ENCODE measurements at regions not wholly inside any gene's neighbourhood (a gene's known extent, or its start where the extent isn't known, plus 50 kb on each side); places are given as distances from the start of the nearest gene placed in this dataset.

- TF ChIP-seq CEBPZ (IDR thresholded peaks at IDR 0.05; ENCODE audit: low read depth, low read length) (no peak), NKRF (conservative IDR thresholded peaks at IDR 0.05) (no peak), TARDBP (IDR thresholded peaks at IDR 0.05; ENCODE audit: borderline replicate concordance) (no peak), PAX5 (IDR thresholded peaks at IDR 0.05; ENCODE audit: borderline replicate concordance, low read depth, low read length) (no peak), GABPA (IDR thresholded peaks at IDR 0.05; ENCODE audit: low read depth) (no peak), MTA2 (IDR thresholded peaks at IDR 0.05; ENCODE audit: low read depth) (no peak)
These were observed 323.5 kb downstream of the FOXO1 start (continued) for GRCh38 chr13:40342901-40343300.

GRCh38 chr13:40343550-40344269 lies 322.7 kb downstream of the FOXO1 start:
- Histone ChIP-seq H4K20me1 (ENCODE audit: control insufficient read depth, insufficient read depth) (no peaks in the 10 kb centered on the region), H3K9me3 (replicated peaks; ENCODE audit: control insufficient read depth, insufficient read depth, low read length) (no peaks in the 10 kb centered on the region), H3K4me2 (ENCODE audit: control insufficient read depth, insufficient read depth) (no peak overlapping the region), H3K27ac (ENCODE audit: control insufficient read depth, insufficient read depth) (no peak overlapping the region), H3K4me1 (ENCODE audit: control insufficient read depth, insufficient read depth, low read length) (peaks cover 11% of the 10 kb centered on the region), H3K4me3 (no peak overlapping the region), H3K9ac (ENCODE audit: control insufficient read depth, insufficient read depth, low read length) (no peak overlapping the region), H3K79me2 (ENCODE audit: control insufficient read depth, insufficient read depth, low read length) (no peaks in the 10 kb centered on the region), H2AFZ (ENCODE audit: control insufficient read depth, low read depth, low read length) (no peak overlapping the region), H3K36me3 (ENCODE audit: control insufficient read depth in 2 of 2, insufficient read depth in 2 of 2, low read length in 1 of 2) (no peaks in the 10 kb centered on the region), H3K27me3 (replicated peaks in 1 of 2; ENCODE audit: control insufficient read depth in 2 of 2, insufficient read depth in 2 of 2, low read length in 1 of 2) (no peaks in the 10 kb centered on the region; a peak in 1 of 4 replicates)
- ATAC-seq, result no peak
- no peak for DNase-seq (ENCODE audit: low read depth, low spot score)
- ChIA-PET POLR2A (interaction anchor here (0.5 kb wide), 1 partner anchor 318 kb away, joined by 7 read pairs; no protein-coding TSS in a partner anchor), RAD21 (ENCODE audit: unreplicated experiment) (no interaction called here), CTCF (no interaction called here), SMC1A (ENCODE audit: uncharacterized antibody, unreplicated experiment) (interaction anchor here (0.9 to 1.2 kb wide), 3 partner anchors 12 to 49 kb away, joined by 3 read pairs; no protein-coding TSS in a partner anchor)
- no TSS peak for BruUV-seq (replicated peaks)
- in situ Hi-C loops (cut with MboI), result no loop called here
- intact Hi-C loops (cut with micrococcal nuclease; ENCODE audit: unreplicated experiment), result no loop called here
- 46% methylated on average over 3 of the region's 3 CpGs for WGBS (ENCODE audit: insufficient coverage, insufficient replicate concordance, low lambda C conversion rate, missing lambda C conversion rate)
- FAIRE-seq, result no peak
- no peak for TF ChIP-seq EGR1 (IDR thresholded peaks at IDR 0.05; ENCODE audit: borderline replicate concordance in 1 of 2, low read depth in 2 of 2, low read length in 2 of 2)
- no peak for TF ChIP-seq JUND (IDR thresholded peaks at IDR 0.05; ENCODE audit: low read depth, low read length)
- TF ChIP-seq ESRRA (IDR thresholded peaks at IDR 0.05; ENCODE audit: low read length), result no peak
- TF ChIP-seq NKRF (conservative IDR thresholded peaks at IDR 0.05), result no peak
- TF ChIP-seq ATF3 (IDR thresholded peaks at IDR 0.05; ENCODE audit: borderline replicate concordance, extremely low read depth, low read depth, low read length), result no peak
- no peak for TF ChIP-seq RBBP5 (conservative IDR thresholded peaks at IDR 0.05)
- no peak for TF ChIP-seq BCL11A (IDR thresholded peaks at IDR 0.05; ENCODE audit: low read depth, low read length)
- TF ChIP-seq KDM1A (IDR thresholded peaks at IDR 0.05; ENCODE audit: borderline replicate concordance), result no peak
- no peak for TF ChIP-seq MAX (IDR thresholded peaks at IDR 0.05; ENCODE audit: low read depth, low read length)
